C1 segment of cervical spinal cord (tissue), 14 donors: ENCODE measurements at regions not wholly inside any gene's neighbourhood (a gene's known extent, or its start where the extent isn't known, plus 50 kb on each side); places are given as distances from the start of the nearest gene placed in this dataset.
"Not testable (repeated sequence)": the region's sequence is repeated elsewhere in the genome, so short reads cannot be mapped to it uniquely, and the experiment has no call there.

ENCODE experiments used
- DNase-seq, 14 donors: peaks; one replicate each; lab custom pipeline; 2025; lab: John Stamatoyannopoulos, UW

DNA sequence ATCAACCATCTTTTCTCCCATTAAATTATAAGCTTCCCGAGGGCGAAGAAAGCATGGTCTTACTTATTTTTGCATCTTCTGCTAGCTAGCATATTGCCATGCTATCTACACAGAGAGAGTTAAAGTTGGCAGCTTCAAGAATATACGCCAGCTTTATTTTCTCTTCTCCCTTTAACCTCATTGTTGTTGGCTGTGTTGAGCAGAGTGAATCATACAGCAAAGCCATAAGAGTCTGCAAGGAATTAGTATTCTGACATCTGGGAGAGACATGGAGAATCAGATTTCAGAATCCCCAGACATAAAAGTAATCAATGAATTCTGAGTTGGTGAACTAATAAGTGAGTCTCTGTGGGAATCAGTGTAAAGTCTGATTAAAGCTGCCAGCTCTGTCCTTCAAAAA is 649.6 kb upstream of the PTBP2 start:
- no peak for DNase-seq

DNA sequence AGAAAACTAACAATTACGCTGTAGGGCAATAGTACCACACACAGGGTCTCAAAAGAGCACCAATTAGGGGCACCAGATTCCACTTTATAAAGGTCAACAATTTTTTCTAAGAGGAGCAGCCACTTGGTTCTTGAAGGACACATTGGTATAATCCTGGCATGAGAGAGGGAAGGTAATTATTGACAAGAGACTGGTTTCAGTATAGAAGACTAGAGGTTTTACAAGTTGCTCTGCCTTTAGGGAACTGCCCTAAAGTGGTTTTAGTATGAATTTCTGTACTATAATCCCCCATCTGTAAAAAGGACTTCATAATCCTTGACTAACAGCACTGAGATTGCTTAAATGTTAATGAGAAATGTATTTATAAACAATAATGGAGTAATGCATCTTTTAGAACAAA is 648.5 kb upstream of the PTBP2 start:
- DNase-seq = no peak

DNA sequence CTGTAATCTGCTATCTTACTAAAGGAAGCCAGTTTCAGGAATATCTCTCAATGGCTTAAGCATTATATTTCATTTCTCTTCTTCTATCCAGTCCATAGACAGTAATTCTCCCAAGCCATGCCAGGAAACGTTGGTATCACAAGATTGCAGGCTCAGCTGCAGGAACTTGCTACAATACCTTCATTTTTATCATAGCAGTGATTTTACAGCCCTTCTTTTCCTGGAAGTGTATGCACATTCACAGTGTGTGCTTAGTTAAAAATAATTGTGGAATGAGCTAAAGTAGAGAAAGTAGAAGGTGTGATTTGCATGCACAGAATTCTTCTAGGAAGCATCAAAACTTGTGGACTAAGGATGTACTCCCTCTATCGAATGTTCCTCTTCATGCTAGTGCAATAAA is 647.2 kb upstream of the PTBP2 start:
- DNase-seq = no peak

DNA sequence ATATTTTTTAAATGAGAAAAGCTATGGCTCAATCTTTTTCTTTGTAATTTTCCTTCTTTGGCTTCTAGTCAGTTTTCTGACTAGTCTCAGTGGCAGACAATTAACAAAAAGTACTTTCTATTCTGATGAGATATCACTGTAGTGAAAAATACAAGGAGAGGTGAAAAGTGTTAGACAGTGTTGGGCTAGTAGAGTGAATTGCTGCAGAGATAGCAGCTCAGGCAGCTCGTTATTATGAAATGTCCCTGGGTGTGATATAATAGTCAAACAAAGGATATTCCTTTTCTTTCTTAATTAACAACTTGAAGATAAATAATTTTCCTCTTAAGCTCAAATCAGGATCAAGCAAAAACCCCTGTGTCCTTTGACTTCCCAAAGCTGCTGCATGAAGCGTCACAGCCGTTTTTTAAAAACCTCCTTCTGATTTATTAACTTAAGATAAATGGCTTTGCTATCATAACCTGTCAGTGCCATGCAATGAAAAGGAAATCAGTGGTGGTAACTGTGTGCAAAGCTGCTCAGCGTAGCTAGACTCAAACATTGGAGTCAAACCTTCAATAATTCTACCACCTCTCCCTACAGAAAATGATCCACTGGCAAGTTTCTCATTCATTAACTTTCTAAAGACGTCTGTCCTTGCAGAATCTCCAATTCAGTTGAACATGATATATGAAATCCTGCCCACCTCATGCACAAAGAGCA is 646.6 kb upstream of the PTBP2 start:
- no peak for DNase-seq

DNA sequence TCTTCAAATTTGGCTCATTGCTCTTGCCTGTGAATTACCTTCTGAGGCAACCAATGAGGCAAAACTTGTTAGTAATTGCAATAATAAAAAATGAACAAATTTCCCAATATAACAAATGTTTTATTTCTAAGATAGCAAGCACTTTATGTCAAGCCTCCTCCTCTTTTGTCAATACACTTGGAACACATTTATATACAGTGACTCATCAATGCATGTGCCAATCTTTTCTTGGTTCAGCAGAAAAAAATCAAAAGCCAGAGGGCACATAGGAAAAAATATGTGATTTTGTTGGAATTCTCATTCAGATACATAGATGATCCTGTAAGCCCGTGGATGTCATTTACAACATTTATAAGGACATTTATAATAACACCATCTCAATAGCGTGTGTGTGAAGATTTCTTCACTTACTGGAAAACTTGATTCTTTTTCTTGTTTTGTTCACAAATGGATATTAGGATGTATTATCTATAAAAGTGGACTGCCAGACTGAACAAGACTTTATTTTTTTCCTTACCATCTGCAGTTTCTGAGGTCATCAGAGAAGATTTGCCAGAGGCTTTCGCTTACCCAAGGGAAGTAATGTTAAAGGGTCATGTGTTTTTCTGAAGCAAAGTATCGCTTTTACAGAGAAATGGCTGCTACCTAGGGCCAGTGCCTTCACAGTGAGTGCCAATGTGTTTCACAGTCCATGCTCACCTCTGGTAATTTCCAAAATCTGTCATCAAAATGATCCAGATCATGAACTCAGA is 645.7 kb upstream of the PTBP2 start:
- DNase-seq = no peak

DNA sequence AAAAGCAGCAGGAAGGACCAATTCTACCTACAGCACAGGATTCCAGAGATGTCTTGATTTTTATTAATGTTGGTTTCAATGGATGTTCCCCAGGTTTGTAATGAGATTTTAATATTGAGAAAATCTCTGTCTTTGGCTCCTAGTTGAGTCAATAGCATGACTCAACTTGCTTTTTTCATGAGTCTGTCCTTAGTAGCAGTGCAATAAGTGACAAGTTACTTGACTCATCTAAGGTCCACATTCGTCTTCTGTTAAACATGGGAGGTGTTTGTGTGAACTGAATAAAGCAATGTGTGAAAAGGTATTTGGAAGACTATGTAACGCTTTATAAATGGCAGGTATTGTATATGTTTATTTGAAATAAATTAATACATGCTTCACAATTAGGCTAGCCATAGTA is 645.0 kb upstream of the PTBP2 start:
- no peak for DNase-seq

DNA sequence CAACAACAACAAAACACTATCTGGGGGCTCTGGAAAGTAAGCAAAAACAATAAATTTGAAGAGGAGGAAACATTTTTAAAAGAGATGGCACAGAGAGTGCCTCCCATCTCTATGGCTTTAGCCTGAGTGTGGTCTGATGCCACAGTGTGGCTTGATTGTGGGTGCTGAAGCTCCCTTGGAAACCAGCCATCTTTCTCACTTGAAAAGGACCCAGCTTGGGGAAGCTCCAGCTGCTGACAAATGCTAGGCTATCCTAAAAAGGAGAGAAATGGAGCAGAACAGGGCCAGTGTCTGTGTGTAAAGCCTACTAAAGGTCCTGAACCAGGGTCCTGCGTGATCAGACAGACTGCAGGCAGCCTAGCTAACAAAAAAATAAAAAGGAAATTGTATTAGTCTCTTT is 642.0 kb upstream of the PTBP2 start:
- DNase-seq = no peak

DNA sequence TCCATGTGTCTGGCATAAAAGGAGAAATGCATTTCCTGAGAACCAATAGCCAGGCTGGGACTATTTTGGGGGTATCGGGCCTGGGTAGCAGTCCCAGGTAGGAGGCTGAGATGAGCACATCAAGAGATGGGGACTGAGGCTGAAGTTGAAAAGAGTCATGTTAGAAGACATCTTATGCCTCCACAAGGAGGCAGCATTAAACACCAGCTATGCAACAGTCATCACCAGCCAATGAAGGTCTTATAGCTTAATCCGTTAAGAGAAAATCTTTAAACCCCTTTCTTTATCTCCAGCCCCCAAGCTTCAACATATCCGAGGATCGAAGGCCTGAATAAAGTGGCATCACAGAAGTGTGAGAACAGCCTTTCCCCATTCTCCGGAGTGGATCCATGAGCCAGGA is 640.7 kb upstream of the PTBP2 start:
- no peak for DNase-seq

DNA sequence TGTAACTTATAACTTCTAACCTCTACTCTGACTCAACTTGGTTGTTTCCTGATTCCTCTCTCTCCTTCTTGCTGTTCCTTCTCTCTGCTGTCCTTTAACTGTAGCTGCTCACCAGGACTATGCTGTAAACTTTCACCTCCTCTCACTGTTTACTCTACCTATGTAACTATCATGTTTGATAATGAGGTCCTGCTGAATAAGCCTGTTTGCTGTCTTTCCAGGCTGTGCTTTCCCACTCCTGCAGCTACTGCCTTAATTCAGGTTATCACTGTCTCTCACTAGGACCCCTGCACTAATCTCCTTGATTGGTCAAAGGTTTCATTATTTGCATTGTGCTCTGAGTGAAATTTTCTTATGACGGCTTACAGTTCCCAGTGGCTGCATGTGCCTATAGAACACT is 633.9 kb upstream of the PTBP2 start:
- DNase-seq = no peak

DNA sequence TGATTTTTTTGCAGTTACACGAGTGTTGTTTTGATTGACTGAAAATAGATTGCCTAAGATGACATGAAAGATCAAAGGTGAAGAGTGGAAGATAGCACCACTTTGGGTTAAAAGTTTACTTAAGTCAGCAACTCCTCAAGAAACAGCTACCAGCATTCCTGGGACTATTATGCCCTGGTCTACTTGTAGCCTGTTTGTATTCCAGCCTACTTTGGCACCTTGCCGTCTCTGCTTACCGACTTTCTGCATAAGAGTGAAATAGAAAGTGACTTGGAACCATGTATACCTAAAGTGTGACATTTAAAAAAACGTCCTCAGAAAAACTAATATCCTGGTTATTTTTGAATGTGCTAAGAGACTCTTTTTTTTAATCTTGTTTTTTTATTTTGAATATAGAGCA is 631.5 kb upstream of the PTBP2 start:
- DNase-seq = no peak

DNA sequence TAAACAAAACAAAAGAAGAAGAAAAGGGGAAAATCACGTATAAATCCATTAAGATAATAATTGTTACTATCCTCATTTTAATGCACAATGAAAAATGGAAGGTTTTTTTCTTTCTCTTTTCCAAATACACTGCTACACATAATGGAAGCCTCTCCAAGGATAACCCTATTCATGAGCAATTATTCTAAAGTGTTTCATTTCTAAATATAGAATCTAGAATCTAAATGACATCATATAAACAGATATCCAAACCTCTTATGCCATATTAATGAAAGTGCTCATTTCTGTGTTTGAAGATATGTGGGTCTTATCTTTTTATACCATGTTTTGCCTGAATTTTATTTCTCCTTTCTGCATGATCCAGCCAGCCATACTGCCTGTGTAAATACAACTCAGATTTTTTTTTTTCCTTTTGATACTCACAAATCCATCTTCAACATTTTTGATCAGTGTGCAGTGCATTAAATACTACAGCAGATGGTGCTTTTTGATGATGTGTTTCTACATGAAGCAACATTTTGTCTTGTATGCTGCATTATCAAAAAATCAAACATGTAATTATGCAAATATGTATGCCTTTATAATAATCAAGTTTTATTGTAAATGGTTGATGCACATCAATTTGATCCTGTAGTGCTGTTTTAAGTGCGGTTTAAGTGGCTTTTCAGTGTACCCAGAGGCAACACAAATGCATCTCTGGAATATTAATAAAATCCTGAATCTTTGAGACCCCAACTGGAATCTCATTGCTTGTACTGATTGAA is 625.6 kb upstream of the PTBP2 start:
- no peak for DNase-seq

DNA sequence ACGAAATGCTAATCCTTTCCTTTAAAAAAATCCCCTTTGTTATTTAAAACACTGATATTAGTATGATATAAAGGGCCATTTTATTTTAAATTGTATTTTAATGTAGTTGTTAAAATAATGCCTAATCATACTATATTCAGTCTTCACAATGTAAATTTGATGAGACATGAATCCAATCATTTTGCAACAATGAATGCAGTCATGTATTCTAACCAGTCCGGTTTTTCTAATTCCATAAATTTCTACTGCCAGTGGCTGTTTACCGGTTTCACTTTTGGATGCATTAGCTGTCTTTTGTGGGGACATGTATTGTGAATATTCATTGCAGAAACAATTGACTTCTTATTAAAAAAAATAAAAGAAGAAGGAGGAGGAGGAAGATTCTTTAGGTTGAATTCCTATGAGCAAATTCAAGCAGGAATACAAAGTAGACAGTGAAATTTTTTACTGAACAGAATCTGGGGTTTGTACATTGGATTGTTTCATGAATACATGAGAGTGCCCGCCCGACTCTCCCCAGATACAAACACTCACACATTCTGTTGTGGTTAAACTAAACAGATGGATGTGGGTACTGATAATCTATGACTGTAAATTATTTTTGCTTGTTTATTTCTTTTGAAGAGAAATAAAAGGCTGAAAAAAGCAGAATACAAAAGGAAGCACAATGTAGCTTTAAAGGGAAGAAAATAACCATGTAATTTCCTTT is 624.8 kb upstream of the PTBP2 start:
- DNase-seq = no peak

DNA sequence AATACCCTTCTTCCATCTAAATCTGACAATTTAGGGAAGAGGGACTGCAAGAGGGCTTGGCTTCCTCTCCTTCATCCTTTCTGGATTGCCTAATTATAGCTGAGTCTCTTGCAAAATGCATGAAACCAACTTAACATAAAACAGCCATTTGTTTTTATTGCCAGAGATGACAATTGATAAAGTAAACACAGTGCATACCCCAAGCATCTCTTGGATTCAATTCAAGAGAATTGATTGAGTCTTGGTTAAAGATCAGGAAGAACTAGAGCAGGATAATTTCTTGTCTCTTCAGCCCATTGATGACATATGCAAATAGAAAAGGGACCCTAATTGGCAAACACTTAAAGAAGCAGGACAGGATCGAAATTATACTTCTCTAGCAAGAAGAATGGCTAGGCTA is 617.1 kb upstream of the PTBP2 start:
- no peak for DNase-seq

DNA sequence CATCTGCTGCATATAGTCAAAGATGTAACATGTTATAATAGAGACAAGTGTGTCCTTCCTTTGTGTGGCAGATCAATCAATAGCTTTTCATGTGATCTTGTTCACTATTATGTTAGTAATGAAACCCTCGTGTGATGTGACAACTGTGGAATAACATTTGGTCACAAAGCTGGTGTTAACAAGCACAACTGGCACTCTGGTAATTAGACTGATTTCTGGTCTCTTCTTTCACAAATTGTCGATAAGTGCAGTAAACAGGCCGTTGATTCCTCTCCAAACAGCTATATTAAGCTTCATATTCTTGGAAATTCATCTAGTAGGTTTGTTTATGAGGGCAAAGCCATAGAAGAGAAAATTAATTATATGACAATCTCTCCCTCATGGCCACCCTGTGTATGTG is 616.7 kb upstream of the PTBP2 start:
- DNase-seq = no peak

DNA sequence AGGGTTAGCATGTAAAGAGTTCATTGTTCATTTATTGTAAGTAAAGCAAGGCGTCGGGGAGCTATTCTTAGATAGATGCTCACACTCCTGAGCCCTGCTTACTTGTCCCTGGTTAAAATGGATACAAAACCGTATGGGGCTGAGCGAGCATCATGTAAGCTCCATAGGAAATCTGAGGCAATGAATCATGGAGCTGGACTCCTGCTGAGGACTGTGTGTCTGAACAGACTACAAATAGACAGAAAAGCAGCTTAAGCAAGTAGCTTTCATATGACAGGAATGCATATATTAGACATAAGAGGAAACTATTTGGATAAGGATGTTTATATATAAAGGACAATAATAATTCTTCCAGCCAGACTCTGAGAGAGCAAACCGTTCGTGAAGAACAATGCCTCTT is 604.9 kb upstream of the PTBP2 start:
- DNase-seq = no peak

DNA sequence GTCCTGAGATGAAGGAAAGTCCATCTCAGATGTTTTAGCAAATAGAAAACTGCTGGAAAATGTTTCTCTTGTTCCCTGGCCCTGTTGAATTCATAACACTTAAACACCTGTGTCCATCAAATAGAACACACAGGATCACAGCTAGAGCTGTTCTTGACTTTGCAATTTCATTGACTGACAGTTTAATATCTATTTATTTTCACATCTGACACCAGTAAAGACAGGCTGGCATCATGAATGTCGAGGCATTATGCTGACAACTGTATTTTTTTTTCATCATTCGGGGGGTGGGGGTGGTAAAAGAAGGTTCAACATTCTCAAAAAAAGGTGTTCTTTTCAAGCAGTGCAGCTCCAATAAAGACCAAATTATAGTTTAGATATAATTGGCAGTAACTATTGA is 591.2 kb upstream of the PTBP2 start:
- DNase-seq = no peak

DNA sequence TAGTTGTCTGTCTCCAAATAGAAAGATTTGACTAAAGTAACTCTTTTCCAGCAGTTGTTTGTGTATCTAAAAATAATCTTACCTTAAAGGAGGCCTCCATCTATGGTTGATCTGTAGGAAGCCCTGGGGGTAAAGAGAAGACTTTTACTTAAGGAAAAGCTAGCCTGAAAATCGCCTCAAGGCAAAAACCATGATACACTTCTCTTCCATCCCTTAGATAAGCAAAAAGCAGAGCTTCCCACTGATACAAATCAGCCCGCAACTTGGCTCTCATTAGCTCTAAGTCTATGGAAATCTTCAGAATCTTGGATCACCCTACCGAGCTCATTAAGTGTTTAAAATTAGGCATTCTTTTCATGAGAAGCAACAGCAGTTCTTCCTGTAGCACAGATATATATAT is 576.9 kb upstream of the PTBP2 start:
- DNase-seq = no peak

DNA sequence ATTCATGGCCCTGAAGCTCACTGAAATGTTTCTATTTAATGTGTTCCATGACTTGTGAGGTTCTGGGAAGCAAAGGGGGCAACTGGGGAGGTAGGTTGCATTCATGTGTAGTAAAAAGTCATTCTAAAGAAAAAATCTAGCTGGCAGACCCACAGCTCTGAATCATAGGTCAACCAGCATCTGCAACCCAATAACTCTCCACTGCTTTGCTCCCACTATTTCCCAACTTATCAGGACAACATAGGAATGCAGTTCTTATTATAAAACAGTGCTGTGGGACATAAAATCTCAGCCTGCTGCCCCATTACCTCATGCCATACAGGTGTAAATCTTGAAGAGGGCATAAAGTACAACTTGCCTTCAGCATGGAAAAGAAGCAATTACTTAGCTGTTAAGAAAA is 576.1 kb upstream of the PTBP2 start:
- DNase-seq = no peak

DNA sequence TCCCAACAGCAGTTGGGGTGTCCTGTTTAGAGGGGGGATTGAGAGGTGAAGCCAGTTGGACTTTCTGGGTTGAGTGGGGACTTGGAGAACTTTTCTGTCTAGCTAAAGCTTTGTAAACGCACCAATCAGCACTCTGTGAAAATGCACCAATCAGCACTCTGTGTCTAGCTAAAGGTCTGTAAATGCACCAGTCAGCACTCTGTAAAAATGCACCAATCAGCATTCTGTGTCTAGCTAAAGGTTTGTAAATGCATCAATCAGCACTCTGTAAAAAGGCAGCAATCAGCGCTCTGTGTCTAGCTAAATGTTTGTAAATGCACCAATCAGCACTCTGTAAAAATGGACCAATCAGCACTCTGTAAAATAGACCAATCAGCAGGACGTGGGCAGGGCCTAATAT is 568.6 kb upstream of the PTBP2 start:
- DNase-seq = not testable (repeated sequence)

DNA sequence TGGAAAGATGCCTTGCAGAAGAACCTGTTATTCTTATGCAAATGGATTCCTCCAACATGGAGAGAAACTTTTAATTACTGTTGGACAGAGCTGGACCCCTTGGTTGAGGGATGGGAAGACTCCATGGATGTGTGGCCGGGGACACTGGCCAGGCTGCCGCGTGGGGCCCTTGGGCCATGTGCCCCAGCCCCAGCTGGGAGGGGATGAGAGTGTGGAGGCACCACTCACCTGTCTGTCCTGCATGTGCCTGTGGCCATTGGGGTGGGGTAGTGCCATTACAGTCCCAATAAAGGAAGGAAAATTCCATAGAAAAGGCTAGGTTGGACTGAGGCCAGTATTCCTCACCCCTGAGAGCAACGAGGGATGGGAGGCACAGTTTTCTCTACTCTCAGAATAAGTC is 564.5 kb upstream of the PTBP2 start:
- DNase-seq = no peak

DNA sequence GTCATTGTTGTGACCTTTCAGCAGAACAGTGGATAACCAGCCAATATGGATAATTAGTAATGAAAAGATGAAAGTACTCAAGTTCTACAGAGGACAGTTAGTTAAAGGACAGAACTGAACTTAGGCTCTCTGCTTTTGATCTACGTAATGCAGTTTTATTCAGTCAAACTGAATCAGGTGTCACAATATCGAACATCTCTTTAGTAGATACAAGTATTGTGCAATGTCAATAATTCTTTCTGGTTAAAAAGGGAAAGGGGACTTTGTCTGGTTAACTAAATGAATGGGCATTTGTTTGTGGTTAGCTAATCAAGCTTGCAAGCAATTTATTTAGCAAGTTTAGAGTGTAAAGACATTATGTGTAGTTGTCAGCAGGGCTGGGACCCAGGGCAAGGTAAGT is 562.2 kb upstream of the PTBP2 start:
- DNase-seq = no peak

DNA sequence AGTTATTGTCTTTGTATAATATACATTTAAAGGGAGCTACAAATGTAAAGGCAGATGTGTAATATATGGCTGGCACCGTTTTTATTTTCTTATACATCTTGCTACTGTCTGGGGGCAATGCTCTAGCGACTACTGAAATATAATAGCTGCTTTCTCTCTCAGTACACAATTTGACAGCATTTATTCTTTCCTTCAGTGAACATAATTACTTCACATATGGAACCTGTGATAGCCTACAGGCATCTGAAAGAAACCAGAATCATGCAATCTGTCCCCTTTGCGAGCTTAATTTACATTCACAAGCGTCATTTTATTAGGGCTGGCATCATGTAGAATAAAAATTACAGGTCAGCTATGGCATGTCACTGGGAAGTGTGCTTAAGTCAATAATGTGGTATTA is 557.5 kb upstream of the PTBP2 start:
- DNase-seq = no peak
